H1 (cell line): ENCODE measurements at regions not wholly inside any gene's neighbourhood (a gene's known extent, or its start where the extent isn't known, plus 50 kb on each side); places are given as distances from the start of the nearest gene placed in this dataset.

Source experiments
- CTCF ChIA-PET: fragments of 300-600 bp; sonication (Branson Sonifier 250); formaldehyde crosslinking; loops from one replicate; lab custom pipeline; 2021; ENCODE audit not compliant: partially characterized antibody; lab: Charles Lee
- POLR2A ChIA-PET: fragments of 300-600 bp; sonication (Branson Sonifier 250); formaldehyde crosslinking; loops from one replicate; lab custom pipeline; 2021; ENCODE audit warnings: inconsistent platforms; ENCODE audit not compliant: partially characterized antibody; lab: Charles Lee
- DNase-seq, 2 experiments: peaks; one replicate each; pipeline versions ENCODE4 v3.0.0 to v3.0.0-alpha.2; 2010 to 2022; ENCODE audit warnings: low spot score in 2 of 2, low read depth in 1 of 2, mixed read lengths in 1 of 2
- FAIRE-seq: peaks from 2 replicates; lab custom pipeline; 2011; peaks lifted over from hg19 to GRCh38; lab: Jason Lieb, UNC
- H2AFZ ChIP-seq: 2 replicates; pipeline ENCODE4 v1.8.1; 2012; ENCODE audit warnings: low read length, inconsistent platforms
- H2AK5ac ChIP-seq: 2 replicates; pipeline ENCODE4 v1.6.1; 2013; ENCODE audit warnings: low read depth, low read length
- H2BK120ac ChIP-seq: replicated peaks from 2 replicates; pipeline ENCODE3; 2013; ENCODE audit warnings: low read depth, low read length, inconsistent platforms
- H2BK12ac ChIP-seq: 2 replicates; pipeline ENCODE4 v1.6.1; 2013; ENCODE audit warnings: low read depth, low read length
- H2BK15ac ChIP-seq: 2 replicates; pipeline ENCODE4 v1.6.1; 2013; ENCODE audit warnings: low read length
- H2BK20ac ChIP-seq: 2 replicates; pipeline ENCODE4 v1.6.1; 2013; ENCODE audit warnings: low read length
- H2BK5ac ChIP-seq: 2 replicates; pipeline ENCODE4 v1.6.1; 2013; ENCODE audit warnings: low read depth, low read length
- H3K14ac ChIP-seq: 2 replicates; pipeline ENCODE4 v1.6.1; 2013; ENCODE audit warnings: inconsistent platforms; ENCODE audit not compliant: insufficient read length
- H3K18ac ChIP-seq: 2 replicates; pipeline ENCODE4 v1.6.1; 2013; ENCODE audit warnings: low read length; ENCODE audit errors: extremely low read depth
- H3K23ac ChIP-seq: 2 replicates; pipeline ENCODE4 v1.6.1; 2013; ENCODE audit warnings: inconsistent platforms; ENCODE audit not compliant: insufficient read length
- H3K23me2 ChIP-seq: 2 replicates; pipeline ENCODE4 v1.6.1; 2013; ENCODE audit warnings: low read depth, low read length
- H3K27ac ChIP-seq: 2 replicates; pipeline ENCODE4 v1.6.1; 2011; ENCODE audit warnings: low read depth, low read length, inconsistent platforms
- H3K27me3 ChIP-seq, 4 experiments: replicated peaks in 1 of 4; 1 replicate in 1 of 4; 2 replicates in 3 of 4; pipeline versions ENCODE4 v1.6.1 to v1.8.1; 2011 to 2013; ENCODE audit warnings: low read length in 3 of 4, mild to moderate bottlenecking in 3 of 4, inconsistent platforms in 2 of 4, mixed read lengths in 2 of 4, moderate library complexity in 1 of 4; ENCODE audit not compliant: control insufficient read depth in 3 of 4, insufficient read depth in 3 of 4; ENCODE audit errors: extremely low read depth in 1 of 4
- H3K36me3 ChIP-seq, 4 experiments: 2 replicates each; pipeline versions ENCODE4 v1.6.1 to v1.8.1; 2011 to 2013; ENCODE audit warnings: mild to moderate bottlenecking in 4 of 4, low read length in 3 of 4, moderate library complexity in 2 of 4, control low read depth in 1 of 4, inconsistent platforms in 1 of 4; ENCODE audit not compliant: insufficient read depth in 4 of 4, control insufficient read depth in 2 of 4
- H3K4ac ChIP-seq: replicated peaks from 2 replicates; pipeline ENCODE3; 2013; ENCODE audit warnings: low read length, low read depth, mixed read lengths, inconsistent platforms; ENCODE audit not compliant: insufficient read length
- H3K4me1 ChIP-seq, 4 experiments: replicated peaks in 1 of 4; 1 replicate in 1 of 4; 2 replicates in 3 of 4; pipeline versions ENCODE4 v1.6.1 to v1.8.1; 2011 to 2013; ENCODE audit warnings: low read length in 3 of 4, inconsistent platforms in 2 of 4, mixed read lengths in 1 of 4; ENCODE audit not compliant: insufficient read depth in 4 of 4, control insufficient read depth in 3 of 4
- H3K4me2 ChIP-seq, 2 experiments: 2 replicates each; pipeline versions ENCODE4 v1.6.1 to v1.8.1; 2011 to 2013; ENCODE audit warnings: low read depth in 2 of 2, low read length in 2 of 2, control low read depth in 1 of 2, inconsistent platforms in 1 of 2, mild to moderate bottlenecking in 1 of 2; ENCODE audit not compliant: insufficient read depth in 1 of 2
- H3K4me3 ChIP-seq, 4 experiments: fragments of 200-600, 300-600 bp in 1 of 4; sonication (generic), shearing (Covaris generic), sonication (Bioruptor Twin) in 1 of 4; 2 replicates each; pipeline versions ENCODE4 v1.5.1 to v1.8.1; 2011 to 2016; ENCODE audit warnings: low read length in 4 of 4, low read depth in 3 of 4, control low read depth in 2 of 4, inconsistent platforms in 2 of 4, mild to moderate bottlenecking in 2 of 4, mixed read lengths in 1 of 4, moderate library complexity in 1 of 4; ENCODE audit not compliant: insufficient read depth in 2 of 4; ENCODE audit errors: extremely low read depth in 1 of 4
- H3K56ac ChIP-seq: replicated peaks from 2 replicates; pipeline ENCODE3; 2013; ENCODE audit warnings: low read depth, mild to moderate bottlenecking, mixed read lengths, low read length, inconsistent platforms; ENCODE audit not compliant: insufficient read length
- H3K79me1 ChIP-seq: 2 replicates; pipeline ENCODE4 v1.6.1; 2013; ENCODE audit warnings: low read depth, low read length, control low read depth
- H3K79me2 ChIP-seq, 2 experiments: 2 replicates each; pipeline versions ENCODE4 v1.6.1 to v1.8.1; 2012 to 2013; ENCODE audit warnings: low read length in 2 of 2, mild to moderate bottlenecking in 2 of 2, inconsistent platforms in 1 of 2; ENCODE audit not compliant: insufficient read depth in 2 of 2, control insufficient read depth in 1 of 2
- H3K9ac ChIP-seq, 4 experiments: replicated peaks in 1 of 4; 1 replicate in 1 of 4; 2 replicates in 3 of 4; pipeline versions ENCODE4 v1.6.1 to v1.8.1; 2011 to 2013; ENCODE audit warnings: low read depth in 3 of 4, low read length in 3 of 4, control low read depth in 2 of 4, mild to moderate bottlenecking in 2 of 4, moderate library complexity in 2 of 4, inconsistent platforms in 1 of 4; ENCODE audit errors: extremely low read depth in 1 of 4
- H3K9me3 ChIP-seq, 2 experiments: 2 replicates each; pipeline versions ENCODE4 v1.6.1 to v1.8.1; 2012 to 2013; ENCODE audit warnings: mild to moderate bottlenecking in 2 of 2, moderate library complexity in 2 of 2, control low read depth in 1 of 2, inconsistent platforms in 1 of 2, low read depth in 1 of 2, low read length in 1 of 2, mixed read lengths in 1 of 2; ENCODE audit not compliant: insufficient read depth in 2 of 2
- H4K20me1 ChIP-seq, 2 experiments: replicated peaks in 1 of 2; 2 replicates each; pipeline versions ENCODE3 to v1.8.1; 2011 to 2013; ENCODE audit warnings: inconsistent platforms in 2 of 2, low read length in 2 of 2, mild to moderate bottlenecking in 1 of 2; ENCODE audit not compliant: insufficient read depth in 2 of 2, control insufficient read depth in 1 of 2
- H4K5ac ChIP-seq: 2 replicates; pipeline ENCODE4 v1.6.1; 2013; ENCODE audit warnings: low read length, low read depth, mixed read lengths, inconsistent platforms; ENCODE audit not compliant: insufficient read length
- H4K8ac ChIP-seq: 2 replicates; pipeline ENCODE4 v1.8.0; 2013; ENCODE audit warnings: mild to moderate bottlenecking, moderate library complexity, low read length, inconsistent platforms; ENCODE audit not compliant: insufficient read depth; ENCODE audit errors: extremely low read depth
- H4K91ac ChIP-seq: replicated peaks from 2 replicates; pipeline ENCODE3; 2013; ENCODE audit warnings: low read length, mixed read lengths, inconsistent platforms; ENCODE audit not compliant: insufficient read length
- CBX5 ChIP-seq: fragments of 300-800, 300-1000 bp; sonication (generic); IDR thresholded peaks from 2 replicates; pipeline ENCODE4 v1.7.1; 2016; ENCODE audit warnings: antibody characterized with exemption, low read length, low read depth
- GTF2F1 ChIP-seq: IDR thresholded peaks from 2 replicates; pipeline ENCODE4 v1.6.1; 2012; ENCODE audit warnings: low read depth, low read length, improper control_type of control experiment, borderline replicate concordance
- MAFK ChIP-seq: IDR thresholded peaks from 2 replicates; pipeline ENCODE4 v1.6.1; 2012; ENCODE audit warnings: low read depth, mild to moderate bottlenecking, improper control_type of control experiment, low read length
- NANOG ChIP-seq: IDR thresholded peaks from 2 replicates; pipeline ENCODE4 v1.6.1; 2011; ENCODE audit warnings: low read length, low read depth, mild to moderate bottlenecking, inconsistent platforms; ENCODE audit not compliant: insufficient read depth, poor library complexity, severe bottlenecking
- PHF8 ChIP-seq: fragments of 200-600 bp; sonication (generic); conservative IDR thresholded peaks from 2 replicates; pipeline ENCODE4 v1.7.1; 2012; ENCODE audit warnings: low read depth, mild to moderate bottlenecking, inconsistent platforms, low read length, moderate library complexity
- RAD21 ChIP-seq, 2 experiments: IDR thresholded peaks in 1 of 2; conservative IDR thresholded peaks in 1 of 2; 2 replicates each; pipeline ENCODE4 v1.6.1; 2011; ENCODE audit warnings: low read depth in 2 of 2, low read length in 2 of 2, improper control_type of control experiment in 1 of 2, inconsistent platforms in 1 of 2, mild to moderate bottlenecking in 1 of 2, moderate library complexity in 1 of 2
- RFX5 ChIP-seq: IDR thresholded peaks from 2 replicates; pipeline ENCODE4 v1.6.1; 2011; ENCODE audit warnings: low read depth, low read length, improper control_type of control experiment, borderline replicate concordance
- SP1 ChIP-seq: IDR thresholded peaks from 2 replicates; pipeline ENCODE4 v1.6.1; 2011; ENCODE audit warnings: low read depth, low read length
- SRF ChIP-seq: IDR thresholded peaks from 2 replicates; pipeline ENCODE4 v1.6.1; 2011; ENCODE audit warnings: mild to moderate bottlenecking, low read depth, low read length, moderate library complexity
- YY1 ChIP-seq: IDR thresholded peaks from 2 replicates; pipeline ENCODE4 v1.6.1; 2011; ENCODE audit warnings: low read depth, mild to moderate bottlenecking, low read length
- WGBS, 2 experiments: shearing (Covaris generic) in 1 of 2; methylation state at CpG; one replicate each; pipeline versions ENCODE4 v1.1.6 to v1.1.7; 2013 to 2015; ENCODE audit warnings: low lambda C conversion rate in 2 of 2, mixed read lengths in 2 of 2, inconsistent platforms in 1 of 2, low coverage in 1 of 2, missing lambda C conversion rate in 1 of 2; ENCODE audit not compliant: insufficient replicate concordance in 2 of 2, insufficient coverage in 1 of 2, insufficient read length in 1 of 2; ENCODE audit errors: extremely low coverage in 1 of 2, missing lambda C conversion rate in 1 of 2; 5-methylcytosine and 5-hydroxymethylcytosine counted together
- TF ChIP-seq, protein P1 (sequence below), 3 experiments: IDR thresholded peaks; 1 replicate in 2 of 3; 2 replicates in 1 of 3; pipeline versions ENCODE4 v1.5.1 to v1.6.1; 2011; ENCODE audit warnings: low read length in 3 of 3, mild to moderate bottlenecking in 3 of 3, inconsistent platforms in 2 of 3, low read depth in 1 of 3, moderate library complexity in 1 of 3; ENCODE audit not compliant: insufficient read depth in 1 of 3; ENCODE audit errors: control extremely low read depth in 1 of 3

DNA sequence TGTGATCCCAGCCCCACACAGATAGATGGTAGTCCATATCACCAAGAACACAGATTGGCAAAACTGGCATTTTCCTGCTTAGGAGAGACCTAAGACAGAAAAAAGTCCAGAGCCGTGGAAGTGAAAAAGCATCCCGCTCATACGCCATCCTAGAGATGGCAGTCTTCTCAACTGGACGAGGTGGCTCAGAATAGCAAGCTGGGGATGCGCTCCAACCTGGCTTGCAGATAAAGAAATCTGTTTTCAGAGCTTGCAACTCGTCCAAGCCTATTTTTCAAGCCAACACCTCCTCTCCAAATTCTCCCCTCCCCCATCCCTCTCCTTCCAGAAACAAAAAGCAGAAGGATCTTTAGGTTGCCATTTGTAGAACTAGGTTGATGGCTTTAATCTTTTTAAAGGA lies 74.3 kb upstream of the OTX2 start:
- ChIA-PET CTCF (interaction anchor here (0.7 to 3.2 kb wide), 13 partner anchors 8 to 394 kb away, joined by 3 to 13 read pairs (median 3); no protein-coding TSS in a partner anchor), POLR2A (interaction anchor here (0.7 to 1.8 kb wide), 2 partner anchors 80 to 396 kb away, joined by 3 to 5 read pairs; no protein-coding TSS in a partner anchor)
- no peak overlapping the region for H2AK5ac ChIP-seq
- no peak overlapping the region for H4K91ac ChIP-seq
- no peak overlapping the region for H3K18ac ChIP-seq
- no peak overlapping the region for H3K27ac ChIP-seq
- no peak overlapping the region for H2BK15ac ChIP-seq
- H2BK5ac ChIP-seq: no peak overlapping the region
- H3K4ac ChIP-seq: no peak overlapping the region
- no peaks in the 10 kb centered on the region for H4K20me1 ChIP-seq
- no peaks in the 10 kb centered on the region for H3K23me2 ChIP-seq
- no peak overlapping the region for H3K14ac ChIP-seq
- H4K5ac ChIP-seq: no peak overlapping the region
- no peaks in the 10 kb centered on the region for H3K36me3 ChIP-seq
- no peaks in the 10 kb centered on the region; a peak in 1 of 7 replicates for H3K27me3 ChIP-seq
- TF ChIP-seq, protein P1, sequence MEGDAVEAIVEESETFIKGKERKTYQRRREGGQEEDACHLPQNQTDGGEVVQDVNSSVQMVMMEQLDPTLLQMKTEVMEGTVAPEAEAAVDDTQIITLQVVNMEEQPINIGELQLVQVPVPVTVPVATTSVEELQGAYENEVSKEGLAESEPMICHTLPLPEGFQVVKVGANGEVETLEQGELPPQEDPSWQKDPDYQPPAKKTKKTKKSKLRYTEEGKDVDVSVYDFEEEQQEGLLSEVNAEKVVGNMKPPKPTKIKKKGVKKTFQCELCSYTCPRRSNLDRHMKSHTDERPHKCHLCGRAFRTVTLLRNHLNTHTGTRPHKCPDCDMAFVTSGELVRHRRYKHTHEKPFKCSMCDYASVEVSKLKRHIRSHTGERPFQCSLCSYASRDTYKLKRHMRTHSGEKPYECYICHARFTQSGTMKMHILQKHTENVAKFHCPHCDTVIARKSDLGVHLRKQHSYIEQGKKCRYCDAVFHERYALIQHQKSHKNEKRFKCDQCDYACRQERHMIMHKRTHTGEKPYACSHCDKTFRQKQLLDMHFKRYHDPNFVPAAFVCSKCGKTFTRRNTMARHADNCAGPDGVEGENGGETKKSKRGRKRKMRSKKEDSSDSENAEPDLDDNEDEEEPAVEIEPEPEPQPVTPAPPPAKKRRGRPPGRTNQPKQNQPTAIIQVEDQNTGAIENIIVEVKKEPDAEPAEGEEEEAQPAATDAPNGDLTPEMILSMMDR (IDR thresholded peaks at IDR 0.05; ENCODE audit: control extremely low read depth in 1 of 3, insufficient read depth in 1 of 3, low read depth in 1 of 3, low read length in 3 of 3): peak; percentile 3 to 37 (median 23); a peak in 3 of 4 replicates
- TF ChIP-seq NANOG (no peak), SRF (no peak), CBX5 (no peak), MAFK (no peak), RAD21 (IDR thresholded peaks at IDR 0.05 in 1 of 2, conservative IDR thresholded peaks at IDR 0.05 in 1 of 2; ENCODE audit: low read depth in 2 of 2, low read length in 2 of 2) (peak; percentile 41 to 58), RFX5 (no peak), YY1 (no peak), PHF8 (no peak), SP1 (no peak), GTF2F1 (no peak)
- no peak overlapping the region for H4K8ac ChIP-seq
- H3K79me1 ChIP-seq: no peaks in the 10 kb centered on the region
- H3K56ac ChIP-seq: no peak overlapping the region
- H3K9me3 ChIP-seq: no peaks in the 10 kb centered on the region
- no peak overlapping the region for H2BK12ac ChIP-seq
- H3K4me3 ChIP-seq: no peak overlapping the region
- H3K23ac ChIP-seq: no peak overlapping the region
- DNase-seq (no peak), FAIRE-seq (peak; percentile 52)
- no peak overlapping the region for H2AFZ ChIP-seq
- peaks cover 0 to 23% (median 13%) of the 10 kb centered on the region in 4 experiments; a peak in 3 of 7 replicates for H3K4me1 ChIP-seq
- no peaks in the 10 kb centered on the region for H3K79me2 ChIP-seq
- H2BK120ac ChIP-seq: no peak overlapping the region
- no peak overlapping the region for H2BK20ac ChIP-seq
- 53% methylated on average over 6 of the region's 6 CpGs; no CpG with 5 or more reads in 1 of the 2 experiments for WGBS, 2 experiments
- no peak overlapping the region for H3K9ac ChIP-seq
- H3K4me2 ChIP-seq: no peak overlapping the region
